Hepatocyte (in vitro differentiated cells): ENCODE measurements at regions not wholly inside any gene's neighbourhood (a gene's known extent, or its start where the extent isn't known, plus 50 kb on each side); places are given as distances from the start of the nearest gene placed in this dataset.

Experiments
- EZH2phosphoT487 ChIP-seq: fragments of 200-600 bp; sonication (generic); IDR thresholded peaks from one replicate; pipeline ENCODE4 v1.6.1; 2018; ENCODE audit warnings: antibody characterized with exemption, mild to moderate bottlenecking, low read depth, moderate library complexity; ENCODE audit not compliant: unreplicated experiment, severe bottlenecking
- TF ChIP-seq, protein P1 (sequence below): fragments of 200-600 bp; sonication (generic); IDR thresholded peaks from 2 replicates; pipeline ENCODE4 v1.5.1; 2016; ENCODE audit warnings: antibody characterized with exemption, mild to moderate bottlenecking; ENCODE audit not compliant: poor library complexity

DNA sequence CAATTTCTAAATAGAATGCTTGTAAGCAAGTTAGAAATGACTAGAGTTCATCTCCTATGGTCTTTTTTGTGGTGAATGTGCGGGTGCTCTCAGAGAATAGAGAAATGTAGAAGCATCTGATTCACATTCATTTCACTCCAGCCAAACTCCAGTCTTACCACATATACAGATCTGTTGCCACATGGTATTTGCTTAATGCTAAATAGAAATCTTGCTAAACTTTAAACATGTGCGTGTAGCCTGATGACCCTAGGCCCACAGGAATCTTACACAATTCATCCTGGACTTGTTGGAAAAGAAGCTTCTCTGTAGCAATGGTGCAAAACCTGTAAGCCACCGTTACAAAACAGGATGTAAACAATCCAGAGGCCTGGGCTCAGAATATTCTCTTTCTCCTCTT is 135.2 kb downstream of the PCSK1 start:
- no peak for TF ChIP-seq EZH2phosphoT487
- TF ChIP-seq, protein P1, sequence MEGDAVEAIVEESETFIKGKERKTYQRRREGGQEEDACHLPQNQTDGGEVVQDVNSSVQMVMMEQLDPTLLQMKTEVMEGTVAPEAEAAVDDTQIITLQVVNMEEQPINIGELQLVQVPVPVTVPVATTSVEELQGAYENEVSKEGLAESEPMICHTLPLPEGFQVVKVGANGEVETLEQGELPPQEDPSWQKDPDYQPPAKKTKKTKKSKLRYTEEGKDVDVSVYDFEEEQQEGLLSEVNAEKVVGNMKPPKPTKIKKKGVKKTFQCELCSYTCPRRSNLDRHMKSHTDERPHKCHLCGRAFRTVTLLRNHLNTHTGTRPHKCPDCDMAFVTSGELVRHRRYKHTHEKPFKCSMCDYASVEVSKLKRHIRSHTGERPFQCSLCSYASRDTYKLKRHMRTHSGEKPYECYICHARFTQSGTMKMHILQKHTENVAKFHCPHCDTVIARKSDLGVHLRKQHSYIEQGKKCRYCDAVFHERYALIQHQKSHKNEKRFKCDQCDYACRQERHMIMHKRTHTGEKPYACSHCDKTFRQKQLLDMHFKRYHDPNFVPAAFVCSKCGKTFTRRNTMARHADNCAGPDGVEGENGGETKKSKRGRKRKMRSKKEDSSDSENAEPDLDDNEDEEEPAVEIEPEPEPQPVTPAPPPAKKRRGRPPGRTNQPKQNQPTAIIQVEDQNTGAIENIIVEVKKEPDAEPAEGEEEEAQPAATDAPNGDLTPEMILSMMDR: no peak
